ENCODE measurements at regions not wholly inside any gene's neighbourhood (a gene's known extent, or its start where the extent isn't known, plus 50 kb on each side); places are given as distances from the start of the nearest gene placed in this dataset.

- H3K9ac ChIP-seq, result no peak overlapping the region
- H3K9me3 ChIP-seq (ENCODE audit: control insufficient read depth, low read length), result no peaks in the 10 kb centered on the region
- H3K4me3 ChIP-seq (ENCODE audit: low read depth, low read length), result no peak overlapping the region
- H2AFZ ChIP-seq, result no peak overlapping the region
- H3K79me2 ChIP-seq, result no peaks in the 10 kb centered on the region
- no peaks in the 10 kb centered on the region for H3K4me1 ChIP-seq
- no peaks in the 10 kb centered on the region for H3K27me3 ChIP-seq (ENCODE audit: control insufficient read depth, insufficient read depth, low read length)
- H3K36me3 ChIP-seq (ENCODE audit: control insufficient read depth, insufficient read depth, low read length), result no peaks in the 10 kb centered on the region
- TF ChIP-seq CTCF (IDR thresholded peaks at IDR 0.05), result no peak
- H3K4me2 ChIP-seq (ENCODE audit: low read length), result no peak overlapping the region
- H3K27ac ChIP-seq, result no peak overlapping the region
Measured at GRCh38 chr2:240328526-240328925, 106.9 kb upstream of the GPC1 start.

GRCh38 chr2:240329116-240329665 is 106.3 kb upstream of the GPC1 start:
- H3K4me3 ChIP-seq (ENCODE audit: low read depth, low read length), result no peak overlapping the region
- H3K9ac ChIP-seq, result no peak overlapping the region
- H3K27ac ChIP-seq, result no peak overlapping the region
- no peaks in the 10 kb centered on the region for H3K27me3 ChIP-seq (ENCODE audit: control insufficient read depth, insufficient read depth, low read length)
- H3K9me3 ChIP-seq (ENCODE audit: control insufficient read depth, low read length), result no peaks in the 10 kb centered on the region
- H3K36me3 ChIP-seq (ENCODE audit: control insufficient read depth, insufficient read depth, low read length), result no peaks in the 10 kb centered on the region
- TF ChIP-seq CTCF (IDR thresholded peaks at IDR 0.05), result no peak
- H2AFZ ChIP-seq, result no peak overlapping the region
- no peaks in the 10 kb centered on the region for H3K79me2 ChIP-seq
- no peaks in the 10 kb centered on the region for H3K4me1 ChIP-seq
- H3K4me2 ChIP-seq (ENCODE audit: low read length), result no peak overlapping the region

- Histone ChIP-seq H3K9ac (no peak overlapping the region), H3K27ac (no peak overlapping the region), H3K79me2 (no peaks in the 10 kb centered on the region), H3K9me3 (ENCODE audit: control insufficient read depth, low read length) (no peaks in the 10 kb centered on the region), H3K4me1 (no peaks in the 10 kb centered on the region), H3K36me3 (ENCODE audit: control insufficient read depth, insufficient read depth, low read length) (no peaks in the 10 kb centered on the region), H3K27me3 (ENCODE audit: control insufficient read depth, insufficient read depth, low read length) (no peaks in the 10 kb centered on the region), H3K4me2 (ENCODE audit: low read length) (no peak overlapping the region), H2AFZ (no peak overlapping the region), H3K4me3 (ENCODE audit: low read depth, low read length) (no peak overlapping the region)
- TF ChIP-seq CTCF (IDR thresholded peaks at IDR 0.05), result no peak
Measured at GRCh38 chr2:240329778-240330177, 105.7 kb upstream of the GPC1 start.

- Histone ChIP-seq H3K4me1 (no peaks in the 10 kb centered on the region), H3K27me3 (ENCODE audit: control insufficient read depth, insufficient read depth, low read length) (no peaks in the 10 kb centered on the region), H2AFZ (no peak overlapping the region), H3K36me3 (ENCODE audit: control insufficient read depth, insufficient read depth, low read length) (no peaks in the 10 kb centered on the region), H3K9ac (no peak overlapping the region), H3K4me2 (ENCODE audit: low read length) (no peak overlapping the region), H3K9me3 (ENCODE audit: control insufficient read depth, low read length) (no peaks in the 10 kb centered on the region), H3K27ac (no peak overlapping the region), H3K4me3 (ENCODE audit: low read depth, low read length) (no peak overlapping the region), H3K79me2 (no peaks in the 10 kb centered on the region)
- TF ChIP-seq CTCF (IDR thresholded peaks at IDR 0.05), result no peak
Measured at GRCh38 chr2:240333985-240334384, 101.5 kb upstream of the GPC1 start.

GRCh38 chr2:240335061-240335460 is 100.4 kb upstream of the GPC1 start:
- Histone ChIP-seq H3K9me3 (ENCODE audit: control insufficient read depth, low read length) (no peaks in the 10 kb centered on the region), H3K79me2 (no peaks in the 10 kb centered on the region), H3K4me2 (ENCODE audit: low read length) (no peak overlapping the region), H3K4me1 (no peaks in the 10 kb centered on the region), H3K36me3 (ENCODE audit: control insufficient read depth, insufficient read depth, low read length) (no peaks in the 10 kb centered on the region), H3K27me3 (ENCODE audit: control insufficient read depth, insufficient read depth, low read length) (no peaks in the 10 kb centered on the region), H3K9ac (no peak overlapping the region), H3K4me3 (ENCODE audit: low read depth, low read length) (no peak overlapping the region), H2AFZ (no peak overlapping the region), H3K27ac (no peak overlapping the region)
- no peak for TF ChIP-seq CTCF (IDR thresholded peaks at IDR 0.05)
